CD4-positive, alpha-beta T cell treated with Interleukin-4 for 1 hour (primary cell): ENCODE measurements at regions not wholly inside any gene's neighbourhood (a gene's known extent, or its start where the extent isn't known, plus 50 kb on each side); places are given as distances from the start of the nearest gene placed in this dataset.
"Not testable (repeated sequence)": the region's sequence is repeated elsewhere in the genome, so short reads cannot be mapped to it uniquely, and the experiment has no call there.

Experiments used
- DNase-seq, 2 donors: peaks; one replicate each; pipeline ENCODE4 v3.0.0-alpha.2; 2020 to 2022

DNA sequence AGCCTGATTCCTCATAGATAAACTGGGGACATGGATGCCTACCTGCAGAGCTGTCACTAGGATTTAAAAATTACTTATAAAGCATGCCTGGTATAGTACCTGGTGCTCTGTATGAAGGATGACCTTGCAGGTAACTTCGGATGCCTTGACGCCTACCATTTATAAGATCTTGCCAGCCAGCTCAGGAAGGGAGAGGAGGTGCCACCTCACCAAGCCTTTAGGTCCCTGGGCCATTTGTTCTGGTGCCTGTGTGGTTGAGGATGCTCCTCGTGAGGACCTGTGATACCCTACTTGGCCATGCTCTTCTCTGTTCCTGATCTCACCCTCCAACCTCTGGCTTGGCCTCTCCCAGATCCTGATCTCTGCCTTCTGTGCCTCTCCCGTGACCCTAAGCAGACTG is 85.2 kb downstream of the FDX1 start:
- no peak for DNase-seq

DNA sequence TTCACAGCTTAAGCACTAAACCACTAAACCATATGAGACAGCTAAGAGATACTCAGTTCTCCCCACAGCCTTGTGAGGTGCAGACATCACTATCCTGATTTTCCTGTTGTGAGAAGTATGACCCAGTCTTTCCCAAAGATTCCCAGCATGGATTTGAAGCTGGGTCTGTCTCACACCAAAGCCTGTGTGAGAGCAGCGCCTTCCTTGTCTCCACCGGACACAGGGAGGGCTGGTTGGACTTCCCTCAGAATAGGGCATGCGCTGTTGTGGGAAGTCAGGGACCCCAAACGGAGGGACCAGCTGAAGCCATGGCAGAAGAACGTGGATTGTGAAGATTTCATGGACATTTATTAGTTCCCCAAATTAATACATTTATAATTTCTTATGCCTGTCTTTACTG is 87.6 kb downstream of the FDX1 start:
- DNase-seq, result not testable (repeated sequence)

DNA sequence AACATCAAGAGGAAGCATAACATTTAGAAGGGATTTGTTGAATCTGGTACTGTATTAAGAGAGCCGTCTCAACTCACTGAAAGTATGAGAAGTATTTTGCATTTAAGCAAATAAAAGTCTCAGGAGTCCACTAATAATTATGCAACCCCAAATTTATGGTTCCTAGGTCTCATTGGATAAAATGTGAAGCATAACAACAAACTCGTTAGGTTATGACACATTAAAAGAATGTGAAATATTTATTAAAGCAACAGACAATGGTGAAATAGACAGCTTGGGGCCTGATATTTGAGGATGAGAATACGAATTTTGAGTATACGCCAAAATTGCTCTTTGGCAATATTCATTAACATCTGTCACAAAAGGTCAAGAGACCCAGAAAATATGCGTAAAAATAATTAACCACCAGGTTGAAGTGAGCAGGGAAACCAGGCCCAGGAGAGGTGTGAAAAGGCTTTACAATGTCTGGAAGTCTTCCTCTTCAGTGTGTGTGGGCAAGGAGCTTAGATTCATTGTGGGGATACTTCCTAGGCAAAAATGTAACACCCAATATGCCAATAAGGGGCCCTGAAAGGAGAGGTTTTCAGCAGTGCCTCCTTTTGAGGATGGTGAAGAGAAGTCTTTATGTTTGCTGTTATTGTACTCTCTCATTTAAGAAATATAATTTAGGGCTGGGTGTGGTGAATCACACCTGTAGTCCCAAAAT is 89.2 kb downstream of the FDX1 start:
- no peak for DNase-seq

DNA sequence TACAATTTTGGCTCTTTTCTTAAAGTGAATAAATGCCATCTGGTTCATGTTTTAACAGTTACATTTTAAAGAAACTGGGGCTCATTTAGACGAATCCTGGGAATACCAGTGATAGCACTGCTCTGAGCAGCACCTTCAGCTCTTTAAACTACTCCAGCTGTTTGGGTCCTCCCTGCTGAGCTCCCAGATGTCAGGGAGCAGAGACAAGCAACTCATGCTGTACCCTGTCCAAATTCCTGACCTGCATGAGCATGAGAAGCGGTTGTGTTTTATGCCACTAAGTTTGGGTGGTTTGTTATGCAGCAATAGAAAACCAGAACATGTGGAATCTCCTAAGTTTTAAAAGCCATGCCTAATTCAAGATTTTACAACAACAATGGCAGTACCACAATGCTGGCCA is 90.0 kb downstream of the FDX1 start:
- no peak for DNase-seq

DNA sequence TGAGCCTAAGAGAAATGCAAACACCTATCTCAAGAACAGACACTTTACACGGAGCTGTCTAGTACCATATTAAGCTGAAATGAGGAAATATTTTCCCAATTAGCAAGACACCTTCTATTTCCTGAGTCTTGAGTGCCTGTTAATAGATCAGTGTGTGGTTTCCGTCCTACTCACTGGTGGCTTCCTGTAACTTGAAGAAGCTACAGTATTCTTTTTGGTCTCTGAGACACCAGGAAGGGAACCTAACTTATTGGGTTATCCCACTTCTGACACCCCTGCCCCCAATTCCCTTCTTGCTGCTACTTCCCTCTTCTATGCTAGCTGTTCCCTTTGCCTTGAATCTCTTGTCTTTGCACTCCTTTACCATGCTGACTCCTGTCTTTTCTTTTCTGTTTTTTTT is 92.7 kb downstream of the FDX1 start:
- DNase-seq, result peak in 1 of 2 donors; percentile 27

DNA sequence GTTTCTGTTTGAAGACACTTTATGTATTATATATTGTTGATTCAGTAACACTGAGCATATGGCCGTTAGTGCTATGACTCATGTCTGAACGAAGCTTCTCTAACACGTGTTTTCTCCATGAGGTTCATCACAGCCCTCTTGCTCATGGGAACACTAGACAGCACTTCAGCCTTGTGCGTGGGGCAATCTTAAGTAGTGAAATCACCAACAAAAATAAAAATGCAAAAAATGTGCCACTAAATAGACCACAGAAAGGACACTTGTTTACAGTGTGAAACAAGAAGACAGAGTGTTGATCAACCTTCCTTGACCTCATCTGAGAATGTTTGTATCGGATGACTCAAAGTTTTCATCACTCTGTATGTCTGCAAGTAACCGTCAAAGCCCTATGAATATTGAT is 94.5 kb downstream of the FDX1 start:
- DNase-seq, result no peak

DNA sequence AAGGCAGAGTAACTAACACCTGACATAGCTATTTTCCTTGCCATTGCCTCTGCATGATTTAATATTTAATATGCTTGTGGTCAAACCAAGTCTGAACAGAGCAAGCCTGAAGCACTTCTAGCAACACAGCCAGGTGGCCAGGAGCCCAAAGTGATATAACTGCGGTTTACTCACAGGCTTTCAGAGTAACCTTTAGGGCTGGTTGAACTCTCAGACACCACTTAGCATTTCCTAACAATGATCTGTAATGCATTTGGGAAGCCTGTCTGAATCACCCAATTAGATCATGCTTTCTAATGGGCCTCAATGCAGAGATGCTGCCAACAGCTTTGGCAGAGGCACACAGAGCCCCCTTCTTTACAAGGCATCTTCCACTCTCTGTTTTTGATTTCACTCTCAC is 96.1 kb downstream of the FDX1 start:
- no peak for DNase-seq

DNA sequence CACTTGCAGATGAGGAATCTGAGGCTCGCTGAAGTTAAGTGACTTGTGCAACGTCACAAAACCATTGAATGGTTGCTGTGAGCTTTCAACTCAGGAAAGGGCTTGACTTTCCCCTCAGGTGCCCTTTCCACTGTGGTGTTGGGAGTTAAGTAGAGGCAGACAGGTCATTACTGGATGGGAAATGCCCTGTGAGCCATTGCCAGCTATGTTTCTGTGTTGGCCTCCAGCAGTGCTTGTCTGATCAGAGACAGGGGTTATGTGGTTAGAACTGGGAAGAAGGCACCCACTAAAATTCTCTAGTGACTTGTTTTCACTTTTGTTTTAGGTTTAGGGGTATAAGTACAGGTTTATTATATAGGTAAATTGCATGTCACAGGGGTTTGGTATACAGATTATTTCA is 96.6 kb downstream of the FDX1 start:
- peak in 1 of 2 donors; percentile 35 for DNase-seq
